ENCODE measurements at regions not wholly inside any gene's neighbourhood (a gene's known extent, or its start where the extent isn't known, plus 50 kb on each side); places are given as distances from the start of the nearest gene placed in this dataset.

- Mint-ChIP-seq H3K27me3 (peaks cover 10% of the 10 kb centered on the region), H3K27ac (no peak overlapping the region), H3K4me1 (no peaks in the 10 kb centered on the region), H3K4me3 (no peak overlapping the region), H3K36me3 (ENCODE audit: low read depth) (peaks cover 2% of the 10 kb centered on the region)
- H3K9me3 ChIP-seq (ENCODE audit: control insufficient read depth, low read length, poor library complexity, severe bottlenecking), result no peaks in the 10 kb centered on the region
- no peak for ATAC-seq
- DNase-seq, result no peak
Observed at GRCh38 chr2:106606652-106607051, 119.5 kb downstream of the CD8B2 start.

- peaks cover 8% of the 10 kb centered on the region for H3K27me3 Mint-ChIP-seq
- peaks cover 2% of the 10 kb centered on the region for H3K36me3 Mint-ChIP-seq (ENCODE audit: low read depth)
- H3K9me3 ChIP-seq (ENCODE audit: control insufficient read depth, low read length, poor library complexity, severe bottlenecking), result no peaks in the 10 kb centered on the region
- ATAC-seq (no peak), DNase-seq (no peak)
- H3K4me1 Mint-ChIP-seq, result no peaks in the 10 kb centered on the region
- no peak overlapping the region for H3K4me3 Mint-ChIP-seq
- H3K27ac Mint-ChIP-seq, result no peak overlapping the region
Observed at GRCh38 chr2:106607371-106607770, 120.2 kb downstream of the CD8B2 start.

- Mint-ChIP-seq H3K27me3 (peaks cover 8% of the 10 kb centered on the region), H3K36me3 (ENCODE audit: low read depth) (peaks cover 2% of the 10 kb centered on the region), H3K27ac (no peak overlapping the region), H3K4me3 (no peak overlapping the region), H3K4me1 (no peaks in the 10 kb centered on the region)
- H3K9me3 ChIP-seq (ENCODE audit: control insufficient read depth, low read length, poor library complexity, severe bottlenecking), result no peaks in the 10 kb centered on the region
- no peak for ATAC-seq
- no peak for DNase-seq
Observed at GRCh38 chr2:106609780-106610179, 122.6 kb downstream of the CD8B2 start.

- Mint-ChIP-seq H3K36me3 (ENCODE audit: low read depth) (no peaks in the 10 kb centered on the region), H3K27me3 (peaks cover 16% of the 10 kb centered on the region), H3K27ac (no peak overlapping the region), H3K4me3 (no peak overlapping the region), H3K4me1 (no peaks in the 10 kb centered on the region)
- H3K9me3 ChIP-seq (ENCODE audit: control insufficient read depth, low read length, poor library complexity, severe bottlenecking), result no peaks in the 10 kb centered on the region
- no peak for DNase-seq
- no peak for ATAC-seq
Observed at GRCh38 chr2:106614511-106615291, 127.5 kb downstream of the CD8B2 start.

- Mint-ChIP-seq H3K4me1 (no peaks in the 10 kb centered on the region), H3K4me3 (no peak overlapping the region), H3K27me3 (peaks cover 12% of the 10 kb centered on the region), H3K27ac (no peak overlapping the region), H3K36me3 (ENCODE audit: low read depth) (no peaks in the 10 kb centered on the region)
- ATAC-seq (no peak), DNase-seq (no peak)
- no peaks in the 10 kb centered on the region for H3K9me3 ChIP-seq (ENCODE audit: control insufficient read depth, low read length, poor library complexity, severe bottlenecking)
Observed at GRCh38 chr2:106618614-106619013, 131.4 kb downstream of the CD8B2 start.

GRCh38 chr2:106623456-106623855, 136.3 kb downstream of the CD8B2 start:
- Mint-ChIP-seq H3K36me3 (ENCODE audit: low read depth) (no peaks in the 10 kb centered on the region), H3K4me3 (no peak overlapping the region), H3K27ac (no peak overlapping the region), H3K27me3 (peaks cover 25% of the 10 kb centered on the region), H3K4me1 (no peaks in the 10 kb centered on the region)
- H3K9me3 ChIP-seq (ENCODE audit: control insufficient read depth, low read length, poor library complexity, severe bottlenecking), result no peaks in the 10 kb centered on the region
- ATAC-seq (no peak), DNase-seq (no peak)

- Mint-ChIP-seq H3K27ac (no peak overlapping the region), H3K27me3 (peaks cover 20% of the 10 kb centered on the region)
Observed at GRCh38 chr2:106624787-106625380, 137.7 kb downstream of the CD8B2 start.

GRCh38 chr2:106628377-106628776, 141.2 kb downstream of the CD8B2 start:
- H3K4me3 Mint-ChIP-seq, result no peak overlapping the region
- DNase-seq (no peak), ATAC-seq (no peak)
- no peaks in the 10 kb centered on the region for H3K4me1 Mint-ChIP-seq
- no peaks in the 10 kb centered on the region for H3K9me3 ChIP-seq (ENCODE audit: control insufficient read depth, low read length, poor library complexity, severe bottlenecking)
- peaks cover 23% of the 10 kb centered on the region for H3K27me3 Mint-ChIP-seq
- H3K27ac Mint-ChIP-seq, result no peak overlapping the region
- H3K36me3 Mint-ChIP-seq (ENCODE audit: low read depth), result no peaks in the 10 kb centered on the region

More at GRCh38 chr2:106624787-106625380, 137.7 kb downstream of the CD8B2 start:
- H3K9me3 ChIP-seq (ENCODE audit: control insufficient read depth, low read length, poor library complexity, severe bottlenecking), result no peaks in the 10 kb centered on the region
- H3K36me3 Mint-ChIP-seq (ENCODE audit: low read depth), result no peaks in the 10 kb centered on the region
- no peaks in the 10 kb centered on the region for H3K4me1 Mint-ChIP-seq
- ATAC-seq (no peak), DNase-seq (no peak)
- no peak overlapping the region for H3K4me3 Mint-ChIP-seq

- Mint-ChIP-seq H3K4me1 (no peaks in the 10 kb centered on the region), H3K27me3 (peaks cover 17% of the 10 kb centered on the region), H3K36me3 (ENCODE audit: low read depth) (no peaks in the 10 kb centered on the region), H3K4me3 (no peak overlapping the region), H3K27ac (no peak overlapping the region)
- no peak for DNase-seq
- no peak for ATAC-seq
- H3K9me3 ChIP-seq (ENCODE audit: control insufficient read depth, low read length, poor library complexity, severe bottlenecking), result no peaks in the 10 kb centered on the region
Observed at GRCh38 chr2:106629981-106630380, 142.8 kb downstream of the CD8B2 start.

- Mint-ChIP-seq H3K27me3 (peaks cover 15% of the 10 kb centered on the region), H3K27ac (no peak overlapping the region), H3K4me1 (no peaks in the 10 kb centered on the region), H3K36me3 (ENCODE audit: low read depth) (no peaks in the 10 kb centered on the region), H3K4me3 (no peak overlapping the region)
- DNase-seq (no peak), ATAC-seq (no peak)
- no peaks in the 10 kb centered on the region for H3K9me3 ChIP-seq (ENCODE audit: control insufficient read depth, low read length, poor library complexity, severe bottlenecking)
Observed at GRCh38 chr2:106631281-106631680, 144.1 kb downstream of the CD8B2 start.

- no peak for ATAC-seq
Observed at GRCh38 chr2:106638043-106638442, 150.9 kb downstream of the CD8B2 start.

GRCh38 chr2:106638580-106638979, 151.4 kb downstream of the CD8B2 start:
- ATAC-seq (no peak), DNase-seq (no peak)
- H3K27me3 Mint-ChIP-seq, result peaks cover 9% of the 10 kb centered on the region
- H3K36me3 Mint-ChIP-seq (ENCODE audit: low read depth), result no peaks in the 10 kb centered on the region
- H3K27ac Mint-ChIP-seq, result no peak overlapping the region
- no peaks in the 10 kb centered on the region for H3K9me3 ChIP-seq (ENCODE audit: control insufficient read depth, low read length, poor library complexity, severe bottlenecking)
- H3K4me1 Mint-ChIP-seq, result no peaks in the 10 kb centered on the region
- no peak overlapping the region for H3K4me3 Mint-ChIP-seq

More at GRCh38 chr2:106638043-106638442, 150.9 kb downstream of the CD8B2 start:
- no peak overlapping the region for H3K4me3 Mint-ChIP-seq
- H3K27me3 Mint-ChIP-seq, result peaks cover 15% of the 10 kb centered on the region
- no peaks in the 10 kb centered on the region for H3K36me3 Mint-ChIP-seq (ENCODE audit: low read depth)
- no peaks in the 10 kb centered on the region for H3K9me3 ChIP-seq (ENCODE audit: control insufficient read depth, low read length, poor library complexity, severe bottlenecking)
- no peak overlapping the region for H3K27ac Mint-ChIP-seq
- DNase-seq, result no peak
- no peaks in the 10 kb centered on the region for H3K4me1 Mint-ChIP-seq

GRCh38 chr2:106642679-106643078, 155.5 kb downstream of the CD8B2 start:
- Mint-ChIP-seq H3K27ac (no peak overlapping the region), H3K27me3 (peaks cover 31% of the 10 kb centered on the region), H3K4me1 (peaks cover 5% of the 10 kb centered on the region), H3K4me3 (no peak overlapping the region), H3K36me3 (ENCODE audit: low read depth) (no peaks in the 10 kb centered on the region)
- DNase-seq, result no peak
- no peak for ATAC-seq
- no peaks in the 10 kb centered on the region for H3K9me3 ChIP-seq (ENCODE audit: control insufficient read depth, low read length, poor library complexity, severe bottlenecking)

GRCh38 chr2:106644623-106645022, 157.5 kb downstream of the CD8B2 start:
- no peak for DNase-seq
- H3K9me3 ChIP-seq (ENCODE audit: control insufficient read depth, low read length, poor library complexity, severe bottlenecking), result no peaks in the 10 kb centered on the region
- Mint-ChIP-seq H3K27ac (no peak overlapping the region), H3K4me3 (no peak overlapping the region), H3K36me3 (ENCODE audit: low read depth) (no peaks in the 10 kb centered on the region), H3K4me1 (peaks cover 5% of the 10 kb centered on the region), H3K27me3 (peaks cover 48% of the 10 kb centered on the region)
- no peak for ATAC-seq
